HG02588 (cell line): ENCODE measurements at regions not wholly inside any gene's neighbourhood (a gene's known extent, or its start where the extent isn't known, plus 50 kb on each side); places are given as distances from the start of the nearest gene placed in this dataset.

Source experiments
- ATAC-seq: cut with Tn5 transposase; IDR thresholded peaks from one replicate; pipeline ENCODE4 v1.9.1; 2021; ENCODE audit warnings: mild to moderate bottlenecking, moderate library complexity; ENCODE audit not compliant: unreplicated experiment

DNA sequence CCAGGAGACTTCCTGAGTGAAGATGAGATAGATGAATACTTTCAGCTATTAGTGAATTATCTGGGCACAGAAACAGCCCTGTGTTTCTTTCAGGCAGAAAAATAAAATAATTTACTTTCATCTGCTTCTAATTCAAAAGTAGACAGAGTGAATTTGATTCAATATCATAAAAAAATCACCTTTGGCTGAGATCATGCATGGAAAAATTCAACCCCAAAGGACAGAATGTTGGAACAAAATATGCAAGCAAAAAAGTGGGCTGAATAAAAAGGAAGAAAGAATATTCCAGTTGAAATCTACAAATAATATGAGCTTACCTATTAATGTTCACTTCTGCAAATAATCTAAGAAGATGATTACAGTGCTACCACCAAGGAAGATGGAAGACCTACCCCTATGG is 546.9 kb downstream of the TFAP2B start:
- no peak for ATAC-seq

DNA sequence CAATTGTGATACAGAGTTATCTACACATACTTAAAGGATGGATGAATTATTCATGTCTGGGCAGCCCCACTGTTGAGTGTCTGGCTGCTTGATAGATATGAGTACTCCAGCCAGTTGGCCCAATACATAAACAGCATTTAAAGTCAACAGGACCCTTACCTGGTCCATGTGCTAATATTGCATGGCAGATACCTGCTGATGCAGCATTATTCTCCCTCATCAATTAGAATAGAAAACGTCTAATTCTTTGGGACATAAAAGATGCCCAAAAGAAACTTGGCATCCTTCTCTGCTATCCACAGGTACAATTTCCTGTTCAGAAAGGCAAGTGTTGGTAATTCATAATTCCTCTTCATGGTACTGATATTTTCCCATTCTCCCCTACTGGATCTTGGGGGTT is 550.8 kb downstream of the TFAP2B start:
- no peak for ATAC-seq

DNA sequence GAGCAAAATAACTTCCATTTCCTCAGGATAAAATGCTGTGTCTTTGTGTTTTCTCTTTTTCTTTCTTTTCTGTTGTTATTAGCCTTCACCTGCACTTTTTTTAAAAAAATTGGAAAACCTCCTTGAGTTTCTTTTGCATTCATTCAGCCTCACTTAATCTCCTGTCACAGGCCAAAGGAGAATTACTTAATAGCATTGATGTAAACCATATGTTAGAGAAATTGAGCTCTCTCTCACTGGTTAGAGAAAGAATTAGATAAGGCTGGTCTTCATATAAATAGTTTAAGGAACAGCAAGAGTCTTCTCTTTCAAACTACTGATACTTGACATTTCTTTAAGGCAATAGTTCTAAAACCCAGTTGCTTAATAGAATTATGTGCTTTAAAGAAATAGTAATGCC is 564.2 kb downstream of the TFAP2B start:
- no peak for ATAC-seq

DNA sequence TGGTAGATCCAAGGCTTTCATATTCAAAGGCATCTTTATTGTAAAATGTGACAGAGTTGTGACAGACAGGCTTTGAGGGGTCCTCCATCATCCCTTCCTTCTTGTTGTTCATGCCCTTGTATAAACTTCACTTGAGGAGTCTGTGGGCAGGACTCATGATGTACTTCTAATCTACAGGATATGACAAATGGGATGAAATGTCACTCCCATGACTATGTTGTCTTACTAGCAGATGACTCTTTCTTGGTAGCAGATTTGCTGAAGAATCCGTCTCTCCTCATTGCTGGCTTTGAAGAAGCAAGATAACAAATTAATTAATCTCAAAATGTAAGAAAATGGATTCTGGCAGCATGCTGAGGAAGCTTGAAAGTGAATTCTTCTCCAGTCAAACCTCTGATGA is 566.1 kb downstream of the TFAP2B start:
- ATAC-seq: no peak

DNA sequence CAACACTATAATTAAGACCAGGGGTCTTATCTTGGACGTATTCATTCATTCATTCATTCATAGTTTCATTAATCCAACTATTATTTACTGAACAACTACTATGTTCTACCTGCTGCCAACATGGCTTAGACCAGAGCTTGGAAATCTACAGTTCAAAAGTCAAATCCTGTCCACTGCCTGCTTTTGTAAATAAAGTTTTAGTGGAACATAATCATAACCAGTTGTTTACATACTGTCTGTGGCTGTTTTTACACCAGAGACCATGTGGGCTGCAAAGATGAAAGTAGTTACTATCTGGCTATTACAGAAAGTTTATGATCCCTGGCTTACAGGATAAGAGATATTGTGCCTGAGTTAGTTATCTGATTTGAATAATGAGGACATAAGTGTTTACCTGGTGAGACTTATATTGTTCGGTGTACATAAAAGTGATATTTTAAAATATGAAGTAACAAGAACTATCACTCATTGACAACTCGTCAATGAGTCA is 567.7 kb downstream of the TFAP2B start:
- ATAC-seq: no peak

DNA sequence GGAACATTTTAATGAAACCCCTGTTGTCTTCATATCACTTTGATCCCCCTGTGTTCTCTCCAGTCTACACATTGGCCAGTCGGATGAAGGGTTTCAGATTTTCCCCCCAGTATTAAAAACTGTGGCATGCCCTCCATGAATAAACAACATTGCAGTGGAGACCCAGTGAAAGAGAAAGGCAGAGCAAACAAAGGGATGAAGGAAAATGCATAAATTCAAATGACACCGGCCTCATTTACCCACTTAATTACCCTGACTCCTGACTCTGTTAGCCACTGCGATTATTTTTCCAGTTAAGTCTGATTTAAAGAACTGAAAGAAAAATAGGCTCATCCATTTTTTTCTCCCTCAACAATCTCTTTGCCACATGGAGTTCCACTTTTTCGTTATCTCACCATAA is 569.2 kb downstream of the TFAP2B start:
- no peak for ATAC-seq

DNA sequence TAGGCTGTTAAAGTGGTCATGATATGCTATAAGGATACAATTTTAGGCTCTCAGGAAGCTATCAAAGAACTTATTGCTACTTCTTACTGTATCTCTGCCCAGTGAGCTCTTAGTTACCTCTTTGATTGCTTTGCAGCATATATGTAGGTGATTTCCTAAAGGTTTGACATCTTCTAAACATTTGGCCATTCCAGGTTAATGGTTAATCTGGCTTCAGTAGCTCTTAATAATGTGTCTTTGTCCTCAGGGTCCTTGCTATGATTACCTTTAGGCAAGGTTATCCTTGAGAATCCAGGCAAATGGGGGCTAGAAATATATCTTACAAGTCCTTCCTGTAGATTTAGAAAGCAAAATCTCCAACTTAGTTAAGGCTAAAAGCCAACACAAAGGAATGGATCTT is 575.4 kb downstream of the TFAP2B start:
- no peak for ATAC-seq

DNA sequence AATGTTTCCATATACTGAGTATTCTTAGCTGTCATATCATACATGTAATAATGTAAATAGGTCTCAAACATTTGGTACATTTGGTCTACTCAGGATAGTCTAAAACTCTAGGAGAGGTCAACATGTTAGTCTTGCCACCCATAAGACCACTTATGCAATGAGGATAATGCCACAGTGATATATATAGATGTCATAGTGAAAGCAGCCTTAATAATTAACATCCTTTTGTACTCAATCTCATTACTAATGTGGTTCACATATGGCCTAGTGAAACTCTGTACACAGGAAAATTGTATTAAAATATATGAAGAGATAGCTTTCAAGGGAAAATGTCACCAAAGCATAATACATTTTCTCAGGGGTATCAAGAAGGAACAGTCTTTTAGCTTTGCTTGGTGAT is 577.9 kb downstream of the TFAP2B start:
- no peak for ATAC-seq

DNA sequence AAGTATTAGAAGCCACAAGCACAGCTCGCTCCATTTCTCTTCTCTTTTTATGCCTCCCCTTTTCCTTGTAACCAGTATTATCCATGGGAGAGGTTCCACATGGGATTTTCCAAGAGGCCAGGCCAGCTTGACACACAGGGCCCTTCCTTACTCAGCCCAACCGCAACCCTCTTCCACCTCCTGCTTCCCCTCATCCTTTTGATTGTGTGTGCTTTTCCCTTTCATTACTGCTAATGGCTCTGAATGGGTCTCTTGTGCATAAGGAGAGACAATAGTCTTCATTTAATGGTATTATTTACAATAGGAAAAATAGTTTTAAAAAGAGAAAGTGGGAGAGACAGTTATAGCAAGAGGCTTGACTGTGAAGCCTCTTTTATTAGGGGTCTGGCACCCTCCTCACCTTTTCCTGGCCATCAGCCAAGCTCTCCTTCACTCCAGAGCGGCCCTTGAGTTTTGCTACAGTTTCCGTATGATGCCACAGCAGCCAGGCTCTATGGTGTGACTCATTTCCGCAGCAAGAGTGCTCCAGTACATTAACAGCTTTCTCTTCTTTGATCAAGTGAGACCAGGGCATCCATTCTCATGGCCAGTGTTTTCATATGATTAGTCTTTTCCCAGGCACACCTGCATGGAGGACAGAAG is 579.5 kb downstream of the TFAP2B start:
- ATAC-seq: no peak

DNA sequence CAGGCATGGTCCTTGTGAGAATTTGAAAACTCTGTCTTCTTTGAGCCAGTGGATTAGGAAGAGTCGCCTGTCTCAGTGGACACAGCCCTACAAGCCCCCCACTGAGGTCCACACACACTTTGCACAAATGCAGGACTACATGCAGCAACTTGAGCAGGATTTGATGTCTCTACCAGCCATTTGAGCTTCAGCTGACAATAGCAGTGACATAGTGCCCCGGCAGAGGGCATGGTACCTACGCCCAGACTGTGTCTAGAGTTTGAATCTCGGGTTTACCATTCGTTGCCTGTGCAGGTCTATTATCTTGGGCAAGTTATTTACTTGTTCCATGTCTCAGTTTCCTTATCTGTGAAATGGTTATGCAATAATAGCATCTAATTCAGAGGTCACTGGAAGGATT is 580.1 kb downstream of the TFAP2B start:
- ATAC-seq: no peak

DNA sequence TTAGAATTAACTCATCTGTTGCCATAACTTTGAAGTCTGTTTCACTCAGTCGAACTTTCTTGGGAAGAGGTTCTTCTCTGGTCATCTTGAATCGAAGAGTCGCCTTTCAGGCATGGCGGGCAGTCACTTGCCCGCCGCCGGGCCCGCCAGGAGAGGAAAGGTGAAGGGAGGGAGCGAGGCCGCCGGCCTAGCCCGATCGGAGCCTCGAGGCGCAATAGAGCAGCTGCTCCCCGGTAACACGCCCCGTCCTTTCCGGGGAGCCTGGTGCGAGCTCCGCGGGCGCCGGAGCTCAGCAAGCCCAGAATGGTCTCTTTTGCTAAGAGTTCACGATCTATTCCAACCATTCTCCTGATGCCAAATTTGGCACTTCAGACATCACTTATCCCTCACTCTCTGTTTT is 591.8 kb downstream of the TFAP2B start:
- ATAC-seq: no peak

DNA sequence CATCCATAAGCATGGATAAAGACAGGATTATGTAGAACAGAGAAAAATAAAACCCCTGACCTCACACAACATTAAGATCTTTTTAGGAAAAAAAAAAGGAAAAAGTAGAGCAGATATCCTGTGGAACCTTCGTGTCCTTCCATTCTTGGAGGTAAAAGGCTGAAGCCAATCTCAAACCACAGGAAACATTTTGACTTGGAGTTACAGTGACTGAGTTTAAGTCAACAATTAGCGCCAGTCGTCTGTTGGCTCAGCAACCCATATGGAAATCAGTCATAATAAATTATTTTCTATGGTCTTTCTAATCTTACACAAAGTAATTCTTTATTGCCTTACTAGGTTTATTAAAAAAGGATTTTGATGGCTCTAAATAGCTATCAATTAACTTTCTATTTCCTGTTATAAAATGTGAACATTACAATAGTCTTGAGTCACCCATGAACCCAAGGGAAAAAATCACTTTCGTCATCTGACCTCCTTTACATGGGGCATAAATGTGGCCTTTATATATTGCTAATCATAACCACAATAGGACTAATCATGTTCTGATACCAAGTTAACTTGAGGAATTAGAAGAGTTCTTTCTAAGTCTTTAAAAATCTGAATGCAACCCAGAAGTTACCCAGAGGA is 592.9 kb downstream of the TFAP2B start:
- no peak for ATAC-seq

DNA sequence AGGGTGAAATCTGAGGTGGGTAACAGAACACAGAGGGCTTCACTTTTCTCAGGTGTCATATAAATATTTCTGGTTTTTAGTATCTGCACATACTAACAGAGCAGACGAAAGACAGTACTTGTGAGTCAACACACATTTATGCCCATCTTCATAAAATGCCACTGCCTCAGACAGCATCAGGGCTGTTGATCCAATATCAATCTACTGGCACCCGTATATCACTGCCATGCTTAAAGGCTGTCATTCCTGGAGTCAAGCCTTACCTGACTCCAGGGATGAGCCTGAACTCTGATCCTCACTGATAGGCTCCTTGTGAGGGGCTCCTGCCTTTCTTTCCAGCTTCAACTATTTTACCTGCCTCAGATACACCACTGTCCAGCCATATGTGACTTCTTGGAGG is 595.7 kb downstream of the TFAP2B start:
- ATAC-seq: no peak

DNA sequence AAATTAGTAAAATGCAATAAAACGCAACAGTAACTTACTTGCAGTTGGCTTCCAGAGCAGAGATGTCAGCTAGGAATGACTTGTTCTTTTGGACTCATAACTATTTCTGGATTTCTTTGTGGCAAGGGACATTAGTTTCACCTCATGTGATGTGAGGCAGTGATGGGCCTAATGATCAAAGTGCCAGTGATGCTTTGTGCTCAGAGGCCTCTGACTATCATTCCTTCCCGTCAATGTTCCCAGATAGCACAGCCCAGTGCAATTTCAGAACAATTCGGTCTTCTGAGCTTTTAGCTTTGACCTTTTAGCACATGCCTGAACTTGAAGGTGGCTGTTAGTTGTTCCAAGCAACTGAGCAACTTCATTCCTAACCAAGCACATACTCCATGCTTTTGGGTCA is 596.8 kb downstream of the TFAP2B start:
- ATAC-seq: no peak

DNA sequence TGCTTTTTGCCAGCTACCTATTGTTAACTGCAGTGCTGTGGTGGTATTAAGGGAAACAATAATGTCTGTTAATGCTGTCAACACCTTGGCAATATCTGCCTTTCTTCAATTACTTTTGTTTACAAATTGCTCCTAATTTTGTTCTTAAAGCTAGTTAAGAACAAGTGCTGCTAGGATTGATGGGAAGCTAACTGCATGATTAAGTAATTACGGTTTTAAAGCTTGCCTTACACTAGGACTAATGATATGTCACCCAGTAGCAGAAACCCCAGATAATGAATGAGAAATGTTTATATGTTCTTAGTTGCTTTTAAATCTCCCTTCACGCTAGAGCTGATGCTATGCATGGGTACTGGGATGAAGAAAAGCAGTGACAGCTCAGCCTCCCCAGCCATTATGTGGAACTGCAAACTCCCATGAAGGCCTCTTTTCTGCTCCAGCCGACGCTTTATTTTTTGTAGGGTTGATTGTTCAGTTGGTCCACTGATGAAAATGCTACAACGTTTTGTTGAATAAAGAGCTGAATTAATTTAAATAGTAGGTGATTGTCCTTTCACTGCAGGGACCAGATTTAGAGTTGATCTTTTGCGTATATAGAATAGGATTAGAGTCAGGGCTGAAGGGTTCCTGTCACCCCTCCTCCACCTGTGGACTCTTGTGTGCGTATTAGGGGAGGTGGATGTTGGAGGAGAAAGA is 610.5 kb downstream of the TFAP2B start:
- no peak for ATAC-seq

DNA sequence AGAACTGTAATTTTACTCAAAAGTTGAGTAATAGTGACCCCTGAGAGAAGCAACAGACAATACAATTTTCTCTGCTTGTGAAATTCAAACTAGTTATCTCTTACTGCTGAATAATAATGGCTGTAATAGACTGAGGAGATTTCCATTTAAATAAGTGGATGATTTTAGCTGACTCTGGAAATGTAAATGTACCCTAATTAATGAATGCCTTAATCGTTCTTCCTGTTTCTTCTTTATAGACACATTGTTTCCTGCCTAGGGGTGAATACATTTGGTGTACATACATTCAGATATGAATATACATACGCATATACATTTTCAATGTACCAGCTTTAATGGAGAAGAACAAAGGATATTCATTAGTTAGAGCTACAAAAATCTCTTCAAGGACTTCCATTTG is 611.9 kb downstream of the TFAP2B start:
- ATAC-seq: no peak

DNA sequence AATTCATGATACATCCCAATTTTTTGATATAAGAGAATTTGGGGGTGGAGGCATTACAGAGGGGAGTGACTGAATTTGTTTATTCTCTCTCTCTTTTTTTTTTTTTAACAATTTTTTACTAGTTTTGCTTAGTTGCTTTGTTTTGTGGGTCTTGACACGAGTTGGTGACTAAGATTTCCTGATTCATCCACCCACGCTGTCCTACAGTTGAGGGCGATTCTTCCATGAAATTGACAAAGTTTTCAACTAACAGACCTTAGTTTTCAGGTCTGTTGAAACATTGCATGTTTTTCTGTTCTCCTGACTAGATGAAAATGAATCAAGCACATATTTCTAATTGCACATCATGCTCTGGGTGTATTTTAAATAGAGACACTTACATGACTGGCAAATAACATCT is 613.8 kb downstream of the TFAP2B start:
- ATAC-seq: no peak

DNA sequence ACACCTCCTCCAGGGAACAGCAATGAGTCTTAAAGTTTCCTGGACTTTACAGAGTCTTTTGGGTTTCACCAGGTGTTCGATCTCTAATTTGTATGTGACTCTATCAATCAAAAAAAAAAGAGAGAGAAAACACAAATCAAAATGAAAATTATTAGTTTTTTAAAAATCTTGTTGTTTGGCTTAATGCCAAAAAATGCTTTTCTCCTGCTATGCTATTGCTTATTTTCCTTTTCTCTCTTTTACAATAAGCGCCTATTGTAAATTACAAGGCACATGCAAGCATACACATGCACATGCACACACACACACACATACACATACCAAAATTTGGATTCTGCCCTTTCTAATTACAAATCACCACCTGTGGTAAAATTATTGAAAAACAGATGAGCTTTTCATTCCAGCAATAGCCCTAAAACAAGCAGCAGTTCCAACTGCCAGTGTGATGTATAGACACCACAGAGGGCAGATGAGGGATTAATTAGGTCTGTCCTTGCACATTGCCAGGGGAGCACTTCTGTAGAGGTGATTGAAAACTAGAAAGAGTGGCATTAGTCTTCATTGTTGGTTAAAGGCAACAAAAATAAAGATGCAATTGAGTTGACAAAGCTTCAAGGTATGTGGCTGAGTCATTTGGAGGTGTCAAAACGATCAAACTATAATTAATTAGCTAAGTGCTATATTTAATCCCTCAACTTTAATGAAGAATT is 631.7 kb downstream of the TFAP2B start:
- no peak for ATAC-seq

DNA sequence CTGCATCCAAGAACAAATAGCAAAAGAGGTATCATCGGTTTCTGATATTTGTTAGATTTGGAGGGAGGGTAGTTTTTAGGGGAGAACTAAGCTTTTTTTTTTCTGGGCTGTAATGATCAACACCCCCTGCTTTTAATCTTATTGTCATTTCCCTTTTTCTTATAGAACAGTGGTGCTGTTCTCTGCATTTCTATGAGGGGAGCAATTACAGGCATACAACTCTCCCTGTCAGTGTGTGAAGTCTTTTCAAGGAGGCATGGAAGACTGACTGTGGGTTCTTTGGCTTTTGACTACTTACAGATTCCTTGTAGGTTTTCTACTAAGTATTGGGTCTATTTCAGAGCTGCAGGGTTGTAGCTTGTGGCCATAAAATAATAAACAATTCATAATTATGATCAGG is 632.3 kb downstream of the TFAP2B start:
- ATAC-seq: no peak

DNA sequence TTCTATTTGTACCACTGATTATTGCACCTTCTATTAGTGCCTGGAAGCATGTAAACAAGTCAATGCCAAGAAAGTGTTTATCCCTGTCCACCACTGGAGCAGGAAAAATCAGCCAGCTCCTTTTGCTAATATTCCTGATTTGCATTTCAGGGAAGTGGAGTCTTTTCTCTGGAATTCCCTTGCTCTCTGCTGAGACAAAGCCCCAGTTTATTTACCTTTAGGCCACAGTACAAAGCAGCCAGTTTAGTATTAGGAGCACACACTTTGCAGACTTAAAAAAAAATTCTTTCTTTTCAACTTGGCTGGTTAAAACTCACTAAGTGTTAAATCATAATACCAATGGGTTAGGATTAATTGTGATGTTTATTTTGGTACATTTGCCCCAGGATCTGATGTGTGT is 631.1 kb downstream of the PKHD1 start:
- ATAC-seq: no peak

DNA sequence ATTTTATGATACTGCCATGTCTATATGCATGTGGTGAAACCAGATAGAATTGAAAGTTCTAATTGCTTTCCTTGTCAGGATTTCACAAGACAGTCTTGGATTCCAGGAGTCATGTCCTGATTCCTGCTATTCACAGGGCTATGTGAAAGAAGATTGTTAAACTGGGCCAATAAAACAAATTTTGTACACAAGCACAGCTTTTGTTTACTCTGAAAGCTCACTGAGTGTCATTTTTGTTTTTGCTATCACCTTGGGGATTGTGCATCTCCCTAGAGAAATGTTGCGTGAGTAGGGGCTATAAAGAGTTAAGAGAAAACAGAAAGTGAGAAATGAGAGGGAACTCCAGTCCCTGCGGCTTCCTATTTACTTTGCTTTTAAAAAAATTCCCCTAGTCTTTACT is 627.5 kb downstream of the PKHD1 start:
- ATAC-seq: peak; percentile 96

DNA sequence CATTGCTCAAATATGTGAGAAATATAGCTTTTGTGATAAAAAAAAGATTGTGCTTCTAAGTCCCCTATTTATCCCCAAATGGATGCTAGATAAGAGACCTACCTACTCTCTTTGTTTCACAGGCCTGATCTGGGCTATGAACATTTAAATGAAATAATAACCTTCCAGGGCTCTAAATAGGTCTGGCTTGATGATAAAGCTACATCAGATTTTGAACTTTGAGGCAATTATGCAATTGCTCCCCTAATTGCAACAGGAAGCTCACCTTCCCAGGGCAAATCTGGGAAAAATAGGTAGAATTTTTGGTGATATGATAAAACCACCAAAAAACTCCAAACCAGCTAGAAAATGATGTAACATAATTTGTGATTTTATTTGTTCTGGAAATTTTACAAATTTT is 624.5 kb downstream of the PKHD1 start:
- no peak for ATAC-seq
